ENCODE measurements at regions not wholly inside any gene's neighbourhood (a gene's known extent, or its start where the extent isn't known, plus 50 kb on each side); places are given as distances from the start of the nearest gene placed in this dataset.

- TF ChIP-seq POLR2A (IDR thresholded peaks at IDR 0.05): no peak
- no peak for TF ChIP-seq EP300 (IDR thresholded peaks at IDR 0.05)
- no peak for TF ChIP-seq POLR2AphosphoS5 (IDR thresholded peaks at IDR 0.05)
- no peak for TF ChIP-seq CTCF (IDR thresholded peaks at IDR 0.05)
- Histone ChIP-seq H3K27me3 (no peaks in the 10 kb centered on the region), H3K36me3 (no peaks in the 10 kb centered on the region), H3K4me3 (no peak overlapping the region), H3K4me1 (peaks cover 0 to 7% (median 2%) of the 10 kb centered on the region in 4 donors), H3K27ac (no peak overlapping the region), H3K9me3 (no peaks in the 10 kb centered on the region)
- 77 to 82% methylated on average over 9 of the region's 9 CpGs for WGBS, 2 donors
- DNase-seq: no peak
- intact Hi-C loops (cut with DNase I): no loop called here
These were observed 60.3 kb upstream of the PDE10A start for GRCh38 chr6:165723326-165723725.

DNA sequence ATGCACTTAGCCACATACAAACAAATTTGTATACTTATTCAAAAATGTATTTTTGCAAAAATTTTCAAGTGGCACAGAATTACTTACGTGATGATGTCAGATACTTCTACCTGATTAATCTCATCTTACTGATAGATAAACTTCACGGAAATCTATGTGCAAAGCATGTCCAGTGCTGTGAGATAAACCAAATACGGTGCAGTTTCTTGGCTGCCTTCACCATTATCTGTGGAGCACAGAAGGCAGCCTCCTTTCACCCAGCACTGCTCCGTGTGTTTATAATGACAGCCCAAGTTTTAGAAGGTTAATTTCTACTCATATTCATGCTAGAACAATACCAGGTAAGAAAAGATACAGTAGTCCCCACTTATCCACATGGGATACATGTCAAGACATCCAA lies 59.0 kb upstream of the PDE10A start:
- no peak for DNase-seq
- Histone ChIP-seq H3K4me3 (no peak overlapping the region), H3K27ac (no peak overlapping the region), H3K9me3 (no peaks in the 10 kb centered on the region), H3K4me1 (peaks cover 0 to 10% (median 4%) of the 10 kb centered on the region in 4 donors), H3K36me3 (no peaks in the 10 kb centered on the region), H3K27me3 (no peaks in the 10 kb centered on the region)
- WGBS, 2 donors: 64 to 86% methylated on average over 4 of the region's 4 CpGs
- no peak for TF ChIP-seq POLR2AphosphoS5 (IDR thresholded peaks at IDR 0.05)
- TF ChIP-seq CTCF (IDR thresholded peaks at IDR 0.05): no peak
- TF ChIP-seq EP300 (IDR thresholded peaks at IDR 0.05): no peak
- TF ChIP-seq POLR2A (IDR thresholded peaks at IDR 0.05): no peak
- intact Hi-C loops (cut with DNase I): no loop called here

DNA sequence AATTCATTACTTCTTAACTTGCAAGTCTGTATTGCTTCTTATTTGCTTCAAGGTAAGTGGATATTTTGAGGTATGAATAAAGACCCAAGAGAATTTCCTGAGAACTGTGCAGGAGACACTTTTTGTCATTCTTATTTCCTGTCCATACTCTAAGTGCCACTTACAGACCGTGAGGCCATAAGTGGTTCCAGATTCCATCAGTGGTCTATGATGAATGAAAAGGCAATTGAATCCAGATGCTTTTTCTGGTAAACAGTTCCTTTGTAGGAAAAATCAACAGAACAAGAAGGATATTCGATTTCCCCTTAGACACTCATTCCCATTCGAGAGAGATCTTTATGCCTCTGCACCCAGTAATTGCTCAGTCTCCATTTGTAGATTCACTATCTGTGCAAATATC lies 58.3 kb upstream of the PDE10A start:
- Histone ChIP-seq H3K36me3 (no peaks in the 10 kb centered on the region), H3K27me3 (no peaks in the 10 kb centered on the region), H3K9me3 (no peaks in the 10 kb centered on the region), H3K4me3 (no peak overlapping the region), H3K27ac (no peak overlapping the region), H3K4me1 (peaks cover 0 to 10% (median 4%) of the 10 kb centered on the region in 4 donors)
- TF ChIP-seq POLR2A (IDR thresholded peaks at IDR 0.05) (no peak), EP300 (IDR thresholded peaks at IDR 0.05) (no peak), POLR2AphosphoS5 (IDR thresholded peaks at IDR 0.05) (no peak), CTCF (IDR thresholded peaks at IDR 0.05) (no peak)
- intact Hi-C loops (cut with DNase I): no loop called here
- 62 to 74% methylated on average over 3 of the region's 3 CpGs for WGBS, 2 donors
- no peak for DNase-seq

GRCh38 chr6:165718491-165718891 lies 55.5 kb upstream of the PDE10A start:
- Histone ChIP-seq H3K36me3 (no peaks in the 10 kb centered on the region), H3K27ac (no peak overlapping the region), H3K9me3 (no peaks in the 10 kb centered on the region), H3K27me3 (no peaks in the 10 kb centered on the region), H3K4me3 (no peak overlapping the region), H3K4me1 (peaks cover 0 to 10% (median 4%) of the 10 kb centered on the region in 4 donors)
- WGBS, 2 donors: 27 to 39% methylated on average over 4 of the region's 4 CpGs
- TF ChIP-seq POLR2AphosphoS5 (IDR thresholded peaks at IDR 0.05): no peak
- no peak for TF ChIP-seq POLR2A (IDR thresholded peaks at IDR 0.05)
- TF ChIP-seq EP300 (IDR thresholded peaks at IDR 0.05): no peak
- TF ChIP-seq CTCF (IDR thresholded peaks at IDR 0.05): no peak
- intact Hi-C loops (cut with DNase I): no loop called here
- no peak for DNase-seq

DNA sequence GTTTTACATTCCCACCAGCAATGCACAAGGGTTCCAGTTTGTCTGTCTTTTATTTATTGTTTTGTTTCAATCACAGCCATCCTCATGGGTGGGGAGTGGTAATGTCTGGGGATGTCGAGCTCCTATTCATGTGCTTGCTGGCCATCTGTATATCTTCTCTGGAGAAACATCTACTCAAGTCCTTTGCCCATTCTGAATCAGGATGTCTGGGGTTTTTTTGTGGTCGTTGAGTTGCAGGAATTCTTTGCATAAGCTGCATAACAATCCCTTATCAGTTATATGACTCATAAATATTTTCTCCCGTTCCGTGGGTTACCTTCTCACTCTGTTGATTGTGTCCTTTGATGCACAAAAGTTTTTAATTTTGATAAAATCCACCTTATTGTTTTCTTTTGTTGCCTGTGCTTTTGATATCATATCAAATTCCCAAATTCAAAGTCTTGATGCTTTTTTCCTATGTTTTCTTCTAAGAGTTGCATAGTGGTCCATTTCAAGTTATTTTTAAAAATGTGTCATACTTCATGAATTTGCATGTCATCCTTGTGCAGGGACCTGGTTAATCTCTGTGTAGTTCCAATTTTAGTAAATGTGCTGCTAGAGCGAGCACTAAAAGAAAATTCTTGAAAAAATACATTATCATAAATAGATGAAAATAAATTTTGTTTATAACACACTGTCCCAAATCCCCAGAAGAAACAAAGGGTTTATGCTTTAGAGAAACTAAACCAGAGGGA lies 54.9 kb upstream of the PDE10A start:
- no peaks in the 10 kb centered on the region for H3K27me3 ChIP-seq
- intact Hi-C loops (cut with DNase I): no loop called here
- DNase-seq: no peak
- no peak for TF ChIP-seq POLR2A (IDR thresholded peaks at IDR 0.05)
- no peak for TF ChIP-seq CTCF (IDR thresholded peaks at IDR 0.05)
- TF ChIP-seq EP300 (IDR thresholded peaks at IDR 0.05): no peak
- no peak for TF ChIP-seq POLR2AphosphoS5 (IDR thresholded peaks at IDR 0.05)
- H3K4me1 ChIP-seq: peaks cover 0 to 10% (median 4%) of the 10 kb centered on the region in 4 donors
- H3K4me3 ChIP-seq: no peak overlapping the region
- no peaks in the 10 kb centered on the region for H3K9me3 ChIP-seq
- no peak overlapping the region for H3K27ac ChIP-seq
- H3K36me3 ChIP-seq: no peaks in the 10 kb centered on the region
- WGBS, 2 donors: 33 to 57% methylated on average over 5 of the region's 5 CpGs
